ENCODE measurements at regions not wholly inside any gene's neighbourhood (a gene's known extent, or its start where the extent isn't known, plus 50 kb on each side); places are given as distances from the start of the nearest gene placed in this dataset.

- CTCF ChIA-PET: no interaction called here
- TF ChIP-seq CTCF (conservative IDR thresholded peaks at IDR 0.05; ENCODE audit: low read depth): no peak
- POLR2A ChIA-PET (ENCODE audit: low non-redundant PET): no interaction called here
- no peak overlapping the region for H3K27ac ChIP-seq
- DNase-seq (ENCODE audit: low spot score): no peak
These were observed 126.8 kb upstream of the PTCH1 start for GRCh38 chr9:95643619-95644018.

GRCh38 chr9:95642189-95642588 lies 125.4 kb upstream of the PTCH1 start:
- ChIA-PET POLR2A (ENCODE audit: low non-redundant PET) (no interaction called here), CTCF (no interaction called here)
- TF ChIP-seq CTCF (conservative IDR thresholded peaks at IDR 0.05; ENCODE audit: low read depth): no peak
- no peak overlapping the region for H3K27ac ChIP-seq
- DNase-seq (ENCODE audit: low spot score): no peak

- POLR2A ChIA-PET (ENCODE audit: low non-redundant PET): no interaction called here
- H3K27ac ChIP-seq: no peak overlapping the region
- CTCF ChIA-PET: interaction anchor here (0.6 to 0.9 kb wide), 2 partner anchors 9 to 50 kb away, joined by 3 read pairs; no protein-coding TSS in a partner anchor
- no peak for TF ChIP-seq CTCF (conservative IDR thresholded peaks at IDR 0.05; ENCODE audit: low read depth)
- DNase-seq (ENCODE audit: low spot score): no peak
These were observed 124.8 kb upstream of the PTCH1 start for GRCh38 chr9:95641586-95641985.

- POLR2A ChIA-PET (ENCODE audit: low non-redundant PET): no interaction called here
- H3K27ac ChIP-seq: no peak overlapping the region
- CTCF ChIA-PET: interaction anchor here (0.7 kb wide), 1 partner anchor 489 kb away, joined by 3 read pairs; no protein-coding TSS in a partner anchor
- DNase-seq (ENCODE audit: low spot score): no peak
- no peak for TF ChIP-seq CTCF (conservative IDR thresholded peaks at IDR 0.05; ENCODE audit: low read depth)
These were observed 123.6 kb upstream of the PTCH1 start for GRCh38 chr9:95640336-95640735.

- DNase-seq (ENCODE audit: low spot score): no peak
- no peak for TF ChIP-seq CTCF (conservative IDR thresholded peaks at IDR 0.05; ENCODE audit: low read depth)
- no peak overlapping the region for H3K27ac ChIP-seq
- ChIA-PET CTCF (no interaction called here), POLR2A (ENCODE audit: low non-redundant PET) (no interaction called here)
These were observed 119.4 kb upstream of the PTCH1 start for GRCh38 chr9:95635986-95636671.

GRCh38 chr9:95634536-95634935 lies 117.8 kb upstream of the PTCH1 start:
- POLR2A ChIA-PET (ENCODE audit: low non-redundant PET): no interaction called here
- no peak for TF ChIP-seq CTCF (conservative IDR thresholded peaks at IDR 0.05; ENCODE audit: low read depth)
- CTCF ChIA-PET: no interaction called here
- DNase-seq (ENCODE audit: low spot score): no peak
- no peak overlapping the region for H3K27ac ChIP-seq

Data from RWPE1 (cell line).